ENCODE measurements at regions not wholly inside any gene's neighbourhood (a gene's known extent, or its start where the extent isn't known, plus 50 kb on each side); places are given as distances from the start of the nearest gene placed in this dataset.

GRCh38 chr17:14854691-14855090, 410.4 kb downstream of the PMP22 start:
- peaks cover 3% of the 10 kb centered on the region; the same call in 1 of the 2 replicates for H3K27me3 Mint-ChIP-seq (ENCODE audit: insufficient read depth)
- peaks cover 5% of the 10 kb centered on the region for H3K9me3 Mint-ChIP-seq
- TF ChIP-seq CTCF (IDR thresholded peaks at IDR 0.05): no peak
- H3K4me3 Mint-ChIP-seq: no peak overlapping the region
- no peak for DNase-seq
- peaks cover 6% of the 10 kb centered on the region; the same call in 1 of the 2 replicates for H3K36me3 Mint-ChIP-seq (ENCODE audit: low read depth)
- peaks cover 9% of the 10 kb centered on the region for H3K4me1 Mint-ChIP-seq (ENCODE audit: low read depth)
- H3K27ac Mint-ChIP-seq: no peak overlapping the region

GRCh38 chr17:14845591-14846281, 419.4 kb downstream of the PMP22 start:
- no peak overlapping the region for H3K27ac Mint-ChIP-seq
- no peaks in the 10 kb centered on the region; the same call in 1 of the 2 replicates for H3K27me3 Mint-ChIP-seq (ENCODE audit: insufficient read depth)

GRCh38 chr17:14843086-14843795, 421.9 kb downstream of the PMP22 start:
- H3K36me3 Mint-ChIP-seq (ENCODE audit: low read depth): peaks cover 10% of the 10 kb centered on the region
- no peak overlapping the region for H3K4me3 Mint-ChIP-seq
- H3K27ac Mint-ChIP-seq: peak overlapping the region; percentile 62
- no peak for TF ChIP-seq CTCF (IDR thresholded peaks at IDR 0.05)
- H3K27me3 Mint-ChIP-seq (ENCODE audit: insufficient read depth): no peaks in the 10 kb centered on the region; the same call in 1 of the 2 replicates
- H3K4me1 Mint-ChIP-seq (ENCODE audit: low read depth): peaks cover 81% of the 10 kb centered on the region
- peaks cover 7% of the 10 kb centered on the region for H3K9me3 Mint-ChIP-seq
- DNase-seq: no peak

More at GRCh38 chr17:14845591-14846281, 419.4 kb downstream of the PMP22 start:
- no peak for DNase-seq
- TF ChIP-seq CTCF (IDR thresholded peaks at IDR 0.05): no peak
- H3K4me3 Mint-ChIP-seq: peak overlapping the region; percentile 12
- peaks cover 10% of the 10 kb centered on the region for H3K36me3 Mint-ChIP-seq (ENCODE audit: low read depth)
- H3K9me3 Mint-ChIP-seq: peaks cover 7% of the 10 kb centered on the region
- H3K4me1 Mint-ChIP-seq (ENCODE audit: low read depth): peaks cover 58% of the 10 kb centered on the region

GRCh38 chr17:14840616-14841231, 424.4 kb downstream of the PMP22 start:
- H3K36me3 Mint-ChIP-seq (ENCODE audit: low read depth): peaks cover 25% of the 10 kb centered on the region
- peaks cover 23% of the 10 kb centered on the region for H3K9me3 Mint-ChIP-seq
- no peaks in the 10 kb centered on the region for H3K27me3 Mint-ChIP-seq (ENCODE audit: insufficient read depth)
- H3K4me3 Mint-ChIP-seq: peak overlapping the region; percentile 25
- H3K4me1 Mint-ChIP-seq (ENCODE audit: low read depth): peaks cover 87% of the 10 kb centered on the region
- H3K27ac Mint-ChIP-seq: peak overlapping the region; percentile 73
- TF ChIP-seq CTCF (IDR thresholded peaks at IDR 0.05): no peak
- peak; percentile 67 for DNase-seq

- Mint-ChIP-seq H3K4me1 (ENCODE audit: low read depth) (peaks cover 76% of the 10 kb centered on the region), H3K4me3 (no peak overlapping the region), H3K27ac (no peak overlapping the region), H3K9me3 (peaks cover 25% of the 10 kb centered on the region), H3K36me3 (ENCODE audit: low read depth) (peaks cover 29% of the 10 kb centered on the region), H3K27me3 (ENCODE audit: insufficient read depth) (peaks cover 3% of the 10 kb centered on the region)
- TF ChIP-seq CTCF (IDR thresholded peaks at IDR 0.05): no peak
- no peak for DNase-seq
Observed at GRCh38 chr17:14838567-14838966, 426.6 kb downstream of the PMP22 start.
